HFF-Myc (cell line): ENCODE measurements at regions not wholly inside any gene's neighbourhood (a gene's known extent, or its start where the extent isn't known, plus 50 kb on each side); places are given as distances from the start of the nearest gene placed in this dataset.
"Not testable (repeated sequence)": the region's sequence is repeated elsewhere in the genome, so short reads cannot be mapped to it uniquely, and the experiment has no call there.

ENCODE experiments used
- DNase-seq: peaks from one replicate; pipeline ENCODE4 v3.0.0-alpha.2; 2011; ENCODE audit warnings: low read depth; ENCODE audit errors: extremely low read depth
- H3K4me3 ChIP-seq: replicated peaks from 2 replicates; pipeline ENCODE4 v1.5.1; 2011; ENCODE audit warnings: low read depth, mild to moderate bottlenecking, control low read depth, low read length
- TF ChIP-seq, protein P1 (sequence below): IDR thresholded peaks from 2 replicates; pipeline ENCODE4 v1.5.1; 2012; ENCODE audit warnings: mild to moderate bottlenecking, low read depth, low read length, control low read depth; ENCODE audit errors: missing control alignments

DNA sequence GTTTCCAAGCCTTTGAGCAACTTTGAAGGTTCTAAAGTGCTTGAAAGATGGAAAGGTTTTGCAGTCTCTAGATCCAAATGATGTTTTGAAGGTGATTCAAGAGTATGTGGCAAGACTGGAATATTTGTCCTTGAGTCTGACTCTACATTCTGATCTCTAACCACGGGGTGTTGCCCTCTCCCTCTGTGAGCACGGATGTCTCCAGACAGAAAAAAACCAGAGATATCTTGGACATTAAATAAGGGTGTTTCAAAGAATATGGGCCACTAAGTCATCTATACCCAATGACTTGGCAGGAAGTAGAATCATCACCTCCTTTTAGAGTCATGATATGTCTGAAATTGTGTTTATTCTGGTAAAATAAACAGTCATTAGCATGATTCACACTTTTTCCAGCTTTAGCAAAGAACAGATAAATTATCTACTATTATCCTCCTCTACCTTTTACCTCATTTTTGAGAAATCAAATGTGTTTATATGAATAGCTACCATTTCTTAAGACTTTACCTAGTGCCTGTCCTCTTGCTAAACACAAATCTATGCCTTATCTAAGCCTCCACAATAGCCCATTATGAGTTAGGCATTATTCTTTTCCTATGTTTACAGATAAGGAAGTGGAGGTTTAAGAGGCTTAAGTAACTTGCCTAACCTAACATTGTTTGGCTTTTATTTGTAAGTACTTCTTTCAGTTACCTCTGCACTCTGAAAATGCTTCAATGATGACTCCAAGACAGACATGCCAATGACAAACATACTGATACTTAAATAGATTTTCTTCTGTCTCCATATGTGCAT, 384.4 kb downstream of the BMP2 start:
- H3K4me3 ChIP-seq, result no peak overlapping the region
- no peak for DNase-seq
- TF ChIP-seq, protein P1, sequence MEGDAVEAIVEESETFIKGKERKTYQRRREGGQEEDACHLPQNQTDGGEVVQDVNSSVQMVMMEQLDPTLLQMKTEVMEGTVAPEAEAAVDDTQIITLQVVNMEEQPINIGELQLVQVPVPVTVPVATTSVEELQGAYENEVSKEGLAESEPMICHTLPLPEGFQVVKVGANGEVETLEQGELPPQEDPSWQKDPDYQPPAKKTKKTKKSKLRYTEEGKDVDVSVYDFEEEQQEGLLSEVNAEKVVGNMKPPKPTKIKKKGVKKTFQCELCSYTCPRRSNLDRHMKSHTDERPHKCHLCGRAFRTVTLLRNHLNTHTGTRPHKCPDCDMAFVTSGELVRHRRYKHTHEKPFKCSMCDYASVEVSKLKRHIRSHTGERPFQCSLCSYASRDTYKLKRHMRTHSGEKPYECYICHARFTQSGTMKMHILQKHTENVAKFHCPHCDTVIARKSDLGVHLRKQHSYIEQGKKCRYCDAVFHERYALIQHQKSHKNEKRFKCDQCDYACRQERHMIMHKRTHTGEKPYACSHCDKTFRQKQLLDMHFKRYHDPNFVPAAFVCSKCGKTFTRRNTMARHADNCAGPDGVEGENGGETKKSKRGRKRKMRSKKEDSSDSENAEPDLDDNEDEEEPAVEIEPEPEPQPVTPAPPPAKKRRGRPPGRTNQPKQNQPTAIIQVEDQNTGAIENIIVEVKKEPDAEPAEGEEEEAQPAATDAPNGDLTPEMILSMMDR, result no peak

DNA sequence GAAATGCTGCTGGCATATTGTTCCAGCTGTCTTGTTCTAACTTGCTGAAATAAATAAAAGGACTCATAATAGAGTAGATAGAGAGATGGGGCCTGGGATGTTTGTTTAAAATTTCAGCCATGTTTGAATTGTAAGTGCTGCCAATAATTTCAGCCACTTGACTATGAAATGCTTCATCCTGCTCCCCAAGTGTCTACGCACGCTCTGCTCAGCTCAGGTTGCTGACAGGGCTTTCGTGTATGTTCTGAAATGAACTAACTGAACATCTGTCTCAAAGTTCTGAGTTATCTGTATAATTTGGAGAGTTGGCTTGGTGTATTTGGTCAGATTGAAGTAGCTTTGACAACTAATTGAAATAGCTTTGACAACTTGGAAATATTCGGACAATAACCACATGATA, 387.8 kb downstream of the BMP2 start:
- TF ChIP-seq, protein P1, result no peak
- DNase-seq, result no peak
- H3K4me3 ChIP-seq, result no peak overlapping the region

DNA sequence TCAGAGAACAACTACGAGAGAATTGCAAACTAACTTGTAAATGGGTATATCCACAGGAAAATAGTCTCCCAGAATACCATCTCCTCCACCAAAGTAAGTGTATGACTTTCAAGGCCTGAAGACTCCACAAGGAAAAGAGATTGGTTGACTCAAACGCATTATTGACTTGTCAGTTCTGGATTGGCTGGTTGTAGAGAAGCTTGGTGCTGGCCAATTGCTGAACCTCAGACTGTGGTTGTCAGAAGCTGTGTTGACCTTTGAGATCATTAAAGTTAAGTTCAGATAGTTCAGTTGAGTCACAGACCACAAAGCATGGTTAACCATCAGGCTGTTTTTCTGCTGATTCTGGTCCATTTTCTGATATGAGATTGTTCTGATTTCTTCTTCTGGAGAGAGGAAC, 388.3 kb downstream of the BMP2 start:
- DNase-seq, result no peak
- H3K4me3 ChIP-seq, result no peak overlapping the region
- TF ChIP-seq, protein P1, result no peak

DNA sequence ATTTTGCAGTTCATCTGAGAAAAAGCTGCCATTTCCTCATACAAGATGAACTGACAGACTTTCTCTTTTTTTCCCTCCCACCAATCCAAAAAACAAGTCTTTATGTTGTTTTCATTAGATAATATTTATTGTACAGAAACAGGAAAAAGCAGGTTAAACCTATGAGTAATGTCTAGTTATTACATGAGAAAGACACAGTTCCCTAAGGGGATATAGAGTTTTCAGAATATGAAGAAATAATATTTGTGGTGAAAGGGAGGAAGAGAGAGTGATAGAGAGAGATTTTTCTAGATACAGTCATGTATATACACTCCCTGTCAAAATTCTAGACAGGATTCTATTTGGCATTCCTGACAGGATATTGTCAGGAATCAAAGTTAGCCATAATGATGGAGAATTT, 392.4 kb downstream of the BMP2 start:
- TF ChIP-seq, protein P1, result no peak
- no peak overlapping the region for H3K4me3 ChIP-seq

DNA sequence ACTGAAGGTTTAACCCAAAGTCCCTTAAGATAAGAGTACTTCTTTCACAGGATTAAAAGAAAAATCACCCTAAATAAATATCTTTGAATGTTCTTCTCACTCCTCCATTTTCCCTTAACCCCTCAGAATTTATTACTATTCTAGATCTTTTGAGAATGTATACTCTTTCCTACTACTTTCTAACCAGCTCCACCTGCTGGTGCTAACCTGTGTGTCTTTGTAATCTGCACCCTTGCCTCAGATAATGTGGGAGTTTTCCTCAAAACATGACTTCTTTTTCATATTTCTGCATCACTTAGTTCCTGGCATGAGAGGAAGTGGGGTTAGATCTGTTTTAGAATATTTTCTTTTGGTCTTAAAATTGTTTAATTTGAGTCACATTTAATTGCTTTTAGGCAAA, 394.2 kb downstream of the BMP2 start:
- H3K4me3 ChIP-seq, result no peak overlapping the region
- DNase-seq, result no peak
- TF ChIP-seq, protein P1, result peak; percentile 35

More for the DNA sequence above, 392.4 kb downstream of the BMP2 start:
- no peak for DNase-seq

DNA sequence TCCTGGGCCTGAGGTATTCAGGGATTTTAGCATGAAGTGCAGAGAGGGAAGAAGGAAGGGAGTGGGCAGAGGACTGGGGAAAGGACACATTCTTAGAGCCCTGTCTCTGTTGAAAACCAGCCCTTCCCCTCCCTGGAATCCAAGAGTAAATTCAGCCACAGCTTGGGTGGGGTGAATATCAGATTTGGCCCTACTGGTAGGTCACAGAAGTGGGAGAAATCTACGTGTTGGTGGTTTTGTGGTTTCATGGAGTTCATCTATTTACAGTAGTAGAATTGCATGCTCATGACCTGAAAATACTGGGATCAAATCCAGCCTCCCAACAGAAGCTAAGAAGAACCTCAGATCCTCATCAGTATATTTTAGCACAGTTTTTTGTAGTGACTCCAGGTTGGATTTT, 404.4 kb downstream of the BMP2 start:
- DNase-seq, result no peak
- H3K4me3 ChIP-seq, result no peak overlapping the region
- TF ChIP-seq, protein P1, result no peak

DNA sequence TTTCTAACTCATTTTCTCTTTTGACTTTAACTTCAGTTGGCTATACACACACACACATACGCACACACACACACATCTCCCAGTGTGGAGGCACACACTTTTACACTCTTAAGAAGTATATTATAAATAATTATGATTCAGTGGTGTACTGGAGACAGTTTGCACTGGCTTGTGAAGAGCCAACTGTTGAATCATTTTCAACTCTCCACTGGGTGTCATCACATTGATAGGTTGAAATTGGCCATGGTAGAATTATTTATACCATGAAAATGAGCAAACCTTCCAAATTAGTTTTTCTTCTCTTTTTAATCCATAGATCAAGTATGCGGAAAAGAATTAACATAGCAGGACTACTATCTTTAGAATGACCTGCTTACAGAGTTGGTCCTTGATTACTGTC, 407.1 kb downstream of the BMP2 start:
- no peak for DNase-seq
- no peak overlapping the region for H3K4me3 ChIP-seq
- TF ChIP-seq, protein P1, result no peak

DNA sequence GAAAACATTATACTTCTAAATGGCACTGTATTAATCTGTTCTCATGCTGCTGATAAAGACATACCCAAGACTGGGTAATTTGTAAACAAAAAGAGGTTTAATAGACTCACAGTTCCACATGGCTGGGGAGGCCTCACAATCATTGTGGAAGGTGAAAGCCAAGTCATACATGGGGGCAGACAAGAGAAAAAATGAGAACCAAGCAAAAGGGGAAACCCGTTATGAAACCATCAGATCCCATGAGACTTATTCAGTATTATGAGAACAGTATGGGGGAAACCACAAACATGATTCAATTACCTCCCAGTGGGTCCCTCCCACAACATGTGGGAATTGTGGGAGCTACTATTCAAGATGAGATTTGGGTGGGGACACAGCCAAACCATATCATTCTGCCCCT, 408.3 kb downstream of the BMP2 start:
- DNase-seq, H3K4me3 ChIP-seq: not testable (repeated sequence)
